Thoracic aorta (tissue), 2 donors: ENCODE measurements at regions not wholly inside any gene's neighbourhood (a gene's known extent, or its start where the extent isn't known, plus 50 kb on each side); places are given as distances from the start of the nearest gene placed in this dataset.

Experiments
- ATAC-seq: fragments of 150-250 bp; one replicate; pipeline ENCODE4 v1.8.0; 2017; ENCODE audit warnings: low read depth; ENCODE audit not compliant: insufficient number of reproducible peaks, low FRiP score
- DNase-seq: peaks from one replicate; pipeline ENCODE4 v3.0.0-alpha.2; 2020; ENCODE audit warnings: low spot score
- H3K27ac ChIP-seq, 2 donors: fragments of 200-600 bp; sonication (generic); 1 replicate in 1 of 2; 2 replicates in 1 of 2; pipeline ENCODE4 v1.5.1; 2016; ENCODE audit warnings: mild to moderate bottlenecking in 2 of 2, moderate library complexity in 2 of 2
- H3K27me3 ChIP-seq: fragments of 200-600 bp; sonication (generic); replicated peaks from 2 replicates; pipeline ENCODE4 v1.6.0; 2016; ENCODE audit warnings: mild to moderate bottlenecking; ENCODE audit not compliant: insufficient read depth
- H3K36me3 ChIP-seq: fragments of 200-600 bp; sonication (generic); one replicate; pipeline ENCODE4 v1.5.1; 2016
- H3K4me1 ChIP-seq, 2 donors: fragments of 200-600 bp; sonication (generic); 1 replicate in 1 of 2; 2 replicates in 1 of 2; pipeline versions ENCODE4 v1.5.1 to v1.6.0; 2016; ENCODE audit warnings: low read depth in 2 of 2, mild to moderate bottlenecking in 1 of 2; ENCODE audit not compliant: control insufficient read depth in 1 of 2
- H3K4me3 ChIP-seq: fragments of 200-600 bp; sonication (generic); 2 replicates; pipeline ENCODE4 v1.5.1; 2016; ENCODE audit warnings: mild to moderate bottlenecking
- H3K9me3 ChIP-seq: fragments of 200-600 bp; sonication (generic); 2 replicates; pipeline ENCODE4 v1.5.1; 2016
- CTCF ChIP-seq: fragments of 200-600 bp; sonication (generic); IDR thresholded peaks from one replicate; pipeline ENCODE4 v1.5.1; 2019; ENCODE audit warnings: antibody characterized with exemption

- TF ChIP-seq CTCF: no peak
Measured at GRCh38 chr14:95007921-95008320, 149.4 kb downstream of the DICER1 start.

GRCh38 chr14:95006479-95006878, 150.8 kb downstream of the DICER1 start:
- H3K27me3 ChIP-seq: no peaks in the 10 kb centered on the region
- no peaks in the 10 kb centered on the region for H3K9me3 ChIP-seq
- no peak overlapping the region for H3K27ac ChIP-seq
- DNase-seq: no peak
- ATAC-seq: no peak
- no peak overlapping the region for H3K4me3 ChIP-seq
- peaks cover 9 to 47% of the 10 kb centered on the region in 2 donors for H3K4me1 ChIP-seq
- H3K36me3 ChIP-seq: no peaks in the 10 kb centered on the region
- no peak for TF ChIP-seq CTCF

More at GRCh38 chr14:95007921-95008320, 149.4 kb downstream of the DICER1 start:
- no peak for ATAC-seq
- Histone ChIP-seq H3K36me3 (no peaks in the 10 kb centered on the region), H3K9me3 (no peaks in the 10 kb centered on the region), H3K4me1 (peaks cover 9 to 36% of the 10 kb centered on the region in 2 donors), H3K27ac (no peak overlapping the region), H3K4me3 (no peak overlapping the region), H3K27me3 (no peaks in the 10 kb centered on the region)
- DNase-seq: no peak

GRCh38 chr14:95006051-95006450, 151.3 kb downstream of the DICER1 start:
- Histone ChIP-seq H3K4me3 (no peak overlapping the region), H3K4me1 (peaks cover 9 to 42% of the 10 kb centered on the region in 2 donors), H3K9me3 (no peaks in the 10 kb centered on the region), H3K36me3 (no peaks in the 10 kb centered on the region), H3K27ac (no peak overlapping the region), H3K27me3 (no peaks in the 10 kb centered on the region)
- no peak for DNase-seq
- TF ChIP-seq CTCF: no peak
- ATAC-seq: no peak

GRCh38 chr14:95003099-95003960, 154.0 kb downstream of the DICER1 start:
- DNase-seq: no peak

More at GRCh38 chr14:95003099-95003960, 154.0 kb downstream of the DICER1 start:
- Histone ChIP-seq H3K27ac (no peak overlapping the region), H3K9me3 (no peaks in the 10 kb centered on the region), H3K4me1 (peaks cover 0 to 17% of the 10 kb centered on the region in 2 donors), H3K27me3 (no peaks in the 10 kb centered on the region), H3K4me3 (no peak overlapping the region), H3K36me3 (no peaks in the 10 kb centered on the region)
- TF ChIP-seq CTCF: no peak
- ATAC-seq: no peak
